ENCODE measurements at regions not wholly inside any gene's neighbourhood (a gene's known extent, or its start where the extent isn't known, plus 50 kb on each side); places are given as distances from the start of the nearest gene placed in this dataset.

DNA sequence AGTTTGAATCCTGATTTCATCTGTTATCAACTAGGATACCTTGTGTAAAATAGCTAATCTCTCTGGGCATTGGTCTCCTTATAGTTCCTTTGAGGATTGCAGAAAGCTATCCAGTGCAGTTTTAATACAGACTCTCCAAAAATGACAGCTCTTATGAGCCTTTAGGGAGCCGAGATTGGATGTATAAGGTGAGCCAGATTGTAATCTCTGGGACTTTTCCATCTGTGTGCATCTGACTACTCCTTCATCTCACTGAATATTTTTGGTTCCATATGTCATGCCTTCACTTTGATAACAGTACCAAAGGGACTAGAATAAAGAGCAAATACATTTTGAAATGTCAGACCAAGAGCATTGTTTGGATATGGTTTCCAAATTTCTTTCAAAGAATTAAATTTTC lies 367.2 kb downstream of the TMEM232 start:
- peaks cover 3% of the 10 kb centered on the region; the same call in 1 of the 2 replicates for H3K4me1 ChIP-seq (ENCODE audit: insufficient read depth)
- no peaks in the 10 kb centered on the region; the same call in 2 of the 3 replicates for H3K9me3 Mint-ChIP-seq
- peaks cover 5% of the 10 kb centered on the region; the same call in 1 of the 2 replicates for H3K9me2 ChIP-seq (ENCODE audit: insufficient read depth)
- H3K27me3 ChIP-seq (ENCODE audit: insufficient read depth) = no peaks in the 10 kb centered on the region
- H3K27ac Mint-ChIP-seq = no peak overlapping the region
- no peak overlapping the region for H3K4me3 ChIP-seq
- peaks cover 9% of the 10 kb centered on the region for H3K4me1 Mint-ChIP-seq
- H3K36me3 Mint-ChIP-seq (ENCODE audit: low read depth) = no peaks in the 10 kb centered on the region
- no peak for DNase-seq (ENCODE audit: low spot score)
- H3K27me3 Mint-ChIP-seq (ENCODE audit: insufficient read depth, low read depth, poor library complexity) = no peaks in the 10 kb centered on the region
- no peak overlapping the region for H3K4me3 Mint-ChIP-seq
- H3K79me2 ChIP-seq (replicated peaks; ENCODE audit: insufficient read depth) = no peaks in the 10 kb centered on the region
- no peak overlapping the region for H3K4me2 ChIP-seq
- TF ChIP-seq CREB1 (CRISPR knock-in tag; IDR thresholded peaks at IDR 0.05; ENCODE audit: low read depth) (no peak), ZNF331 (CRISPR knock-in tag; IDR thresholded peaks at IDR 0.05; ENCODE audit: low read depth) (no peak), EZH2 (IDR thresholded peaks at IDR 0.05; ENCODE audit: low read depth, unreplicated experiment) (no peak), EZH2phosphoT487 (IDR thresholded peaks at IDR 0.05; ENCODE audit: unreplicated experiment) (no peak), STAT1 (IDR thresholded peaks at IDR 0.05; ENCODE audit: unreplicated experiment) (no peak), NANOG (IDR thresholded peaks at IDR 0.05; ENCODE audit: borderline replicate concordance) (no peak), ZNF114 (CRISPR knock-in tag; IDR thresholded peaks at IDR 0.05) (no peak), JUNB (IDR thresholded peaks at IDR 0.05; ENCODE audit: unreplicated experiment) (no peak), POLR2AphosphoS5 (IDR thresholded peaks at IDR 0.05; ENCODE audit: low read depth) (no peak)
- TF ChIP-seq, protein P1, sequence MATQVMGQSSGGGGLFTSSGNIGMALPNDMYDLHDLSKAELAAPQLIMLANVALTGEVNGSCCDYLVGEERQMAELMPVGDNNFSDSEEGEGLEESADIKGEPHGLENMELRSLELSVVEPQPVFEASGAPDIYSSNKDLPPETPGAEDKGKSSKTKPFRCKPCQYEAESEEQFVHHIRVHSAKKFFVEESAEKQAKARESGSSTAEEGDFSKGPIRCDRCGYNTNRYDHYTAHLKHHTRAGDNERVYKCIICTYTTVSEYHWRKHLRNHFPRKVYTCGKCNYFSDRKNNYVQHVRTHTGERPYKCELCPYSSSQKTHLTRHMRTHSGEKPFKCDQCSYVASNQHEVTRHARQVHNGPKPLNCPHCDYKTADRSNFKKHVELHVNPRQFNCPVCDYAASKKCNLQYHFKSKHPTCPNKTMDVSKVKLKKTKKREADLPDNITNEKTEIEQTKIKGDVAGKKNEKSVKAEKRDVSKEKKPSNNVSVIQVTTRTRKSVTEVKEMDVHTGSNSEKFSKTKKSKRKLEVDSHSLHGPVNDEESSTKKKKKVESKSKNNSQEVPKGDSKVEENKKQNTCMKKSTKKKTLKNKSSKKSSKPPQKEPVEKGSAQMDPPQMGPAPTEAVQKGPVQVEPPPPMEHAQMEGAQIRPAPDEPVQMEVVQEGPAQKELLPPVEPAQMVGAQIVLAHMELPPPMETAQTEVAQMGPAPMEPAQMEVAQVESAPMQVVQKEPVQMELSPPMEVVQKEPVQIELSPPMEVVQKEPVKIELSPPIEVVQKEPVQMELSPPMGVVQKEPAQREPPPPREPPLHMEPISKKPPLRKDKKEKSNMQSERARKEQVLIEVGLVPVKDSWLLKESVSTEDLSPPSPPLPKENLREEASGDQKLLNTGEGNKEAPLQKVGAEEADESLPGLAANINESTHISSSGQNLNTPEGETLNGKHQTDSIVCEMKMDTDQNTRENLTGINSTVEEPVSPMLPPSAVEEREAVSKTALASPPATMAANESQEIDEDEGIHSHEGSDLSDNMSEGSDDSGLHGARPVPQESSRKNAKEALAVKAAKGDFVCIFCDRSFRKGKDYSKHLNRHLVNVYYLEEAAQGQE (IDR thresholded peaks at IDR 0.05; ENCODE audit: unreplicated experiment) = no peak
- TF ChIP-seq, protein P2, sequence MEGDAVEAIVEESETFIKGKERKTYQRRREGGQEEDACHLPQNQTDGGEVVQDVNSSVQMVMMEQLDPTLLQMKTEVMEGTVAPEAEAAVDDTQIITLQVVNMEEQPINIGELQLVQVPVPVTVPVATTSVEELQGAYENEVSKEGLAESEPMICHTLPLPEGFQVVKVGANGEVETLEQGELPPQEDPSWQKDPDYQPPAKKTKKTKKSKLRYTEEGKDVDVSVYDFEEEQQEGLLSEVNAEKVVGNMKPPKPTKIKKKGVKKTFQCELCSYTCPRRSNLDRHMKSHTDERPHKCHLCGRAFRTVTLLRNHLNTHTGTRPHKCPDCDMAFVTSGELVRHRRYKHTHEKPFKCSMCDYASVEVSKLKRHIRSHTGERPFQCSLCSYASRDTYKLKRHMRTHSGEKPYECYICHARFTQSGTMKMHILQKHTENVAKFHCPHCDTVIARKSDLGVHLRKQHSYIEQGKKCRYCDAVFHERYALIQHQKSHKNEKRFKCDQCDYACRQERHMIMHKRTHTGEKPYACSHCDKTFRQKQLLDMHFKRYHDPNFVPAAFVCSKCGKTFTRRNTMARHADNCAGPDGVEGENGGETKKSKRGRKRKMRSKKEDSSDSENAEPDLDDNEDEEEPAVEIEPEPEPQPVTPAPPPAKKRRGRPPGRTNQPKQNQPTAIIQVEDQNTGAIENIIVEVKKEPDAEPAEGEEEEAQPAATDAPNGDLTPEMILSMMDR (conservative IDR thresholded peaks at IDR 0.05; ENCODE audit: low read depth in 2 of 2) = no peak
- TF ChIP-seq, protein P3, sequence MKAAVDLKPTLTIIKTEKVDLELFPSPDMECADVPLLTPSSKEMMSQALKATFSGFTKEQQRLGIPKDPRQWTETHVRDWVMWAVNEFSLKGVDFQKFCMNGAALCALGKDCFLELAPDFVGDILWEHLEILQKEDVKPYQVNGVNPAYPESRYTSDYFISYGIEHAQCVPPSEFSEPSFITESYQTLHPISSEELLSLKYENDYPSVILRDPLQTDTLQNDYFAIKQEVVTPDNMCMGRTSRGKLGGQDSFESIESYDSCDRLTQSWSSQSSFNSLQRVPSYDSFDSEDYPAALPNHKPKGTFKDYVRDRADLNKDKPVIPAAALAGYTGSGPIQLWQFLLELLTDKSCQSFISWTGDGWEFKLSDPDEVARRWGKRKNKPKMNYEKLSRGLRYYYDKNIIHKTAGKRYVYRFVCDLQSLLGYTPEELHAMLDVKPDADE (IDR thresholded peaks at IDR 0.05) = no peak
- TF ChIP-seq, protein P4, sequence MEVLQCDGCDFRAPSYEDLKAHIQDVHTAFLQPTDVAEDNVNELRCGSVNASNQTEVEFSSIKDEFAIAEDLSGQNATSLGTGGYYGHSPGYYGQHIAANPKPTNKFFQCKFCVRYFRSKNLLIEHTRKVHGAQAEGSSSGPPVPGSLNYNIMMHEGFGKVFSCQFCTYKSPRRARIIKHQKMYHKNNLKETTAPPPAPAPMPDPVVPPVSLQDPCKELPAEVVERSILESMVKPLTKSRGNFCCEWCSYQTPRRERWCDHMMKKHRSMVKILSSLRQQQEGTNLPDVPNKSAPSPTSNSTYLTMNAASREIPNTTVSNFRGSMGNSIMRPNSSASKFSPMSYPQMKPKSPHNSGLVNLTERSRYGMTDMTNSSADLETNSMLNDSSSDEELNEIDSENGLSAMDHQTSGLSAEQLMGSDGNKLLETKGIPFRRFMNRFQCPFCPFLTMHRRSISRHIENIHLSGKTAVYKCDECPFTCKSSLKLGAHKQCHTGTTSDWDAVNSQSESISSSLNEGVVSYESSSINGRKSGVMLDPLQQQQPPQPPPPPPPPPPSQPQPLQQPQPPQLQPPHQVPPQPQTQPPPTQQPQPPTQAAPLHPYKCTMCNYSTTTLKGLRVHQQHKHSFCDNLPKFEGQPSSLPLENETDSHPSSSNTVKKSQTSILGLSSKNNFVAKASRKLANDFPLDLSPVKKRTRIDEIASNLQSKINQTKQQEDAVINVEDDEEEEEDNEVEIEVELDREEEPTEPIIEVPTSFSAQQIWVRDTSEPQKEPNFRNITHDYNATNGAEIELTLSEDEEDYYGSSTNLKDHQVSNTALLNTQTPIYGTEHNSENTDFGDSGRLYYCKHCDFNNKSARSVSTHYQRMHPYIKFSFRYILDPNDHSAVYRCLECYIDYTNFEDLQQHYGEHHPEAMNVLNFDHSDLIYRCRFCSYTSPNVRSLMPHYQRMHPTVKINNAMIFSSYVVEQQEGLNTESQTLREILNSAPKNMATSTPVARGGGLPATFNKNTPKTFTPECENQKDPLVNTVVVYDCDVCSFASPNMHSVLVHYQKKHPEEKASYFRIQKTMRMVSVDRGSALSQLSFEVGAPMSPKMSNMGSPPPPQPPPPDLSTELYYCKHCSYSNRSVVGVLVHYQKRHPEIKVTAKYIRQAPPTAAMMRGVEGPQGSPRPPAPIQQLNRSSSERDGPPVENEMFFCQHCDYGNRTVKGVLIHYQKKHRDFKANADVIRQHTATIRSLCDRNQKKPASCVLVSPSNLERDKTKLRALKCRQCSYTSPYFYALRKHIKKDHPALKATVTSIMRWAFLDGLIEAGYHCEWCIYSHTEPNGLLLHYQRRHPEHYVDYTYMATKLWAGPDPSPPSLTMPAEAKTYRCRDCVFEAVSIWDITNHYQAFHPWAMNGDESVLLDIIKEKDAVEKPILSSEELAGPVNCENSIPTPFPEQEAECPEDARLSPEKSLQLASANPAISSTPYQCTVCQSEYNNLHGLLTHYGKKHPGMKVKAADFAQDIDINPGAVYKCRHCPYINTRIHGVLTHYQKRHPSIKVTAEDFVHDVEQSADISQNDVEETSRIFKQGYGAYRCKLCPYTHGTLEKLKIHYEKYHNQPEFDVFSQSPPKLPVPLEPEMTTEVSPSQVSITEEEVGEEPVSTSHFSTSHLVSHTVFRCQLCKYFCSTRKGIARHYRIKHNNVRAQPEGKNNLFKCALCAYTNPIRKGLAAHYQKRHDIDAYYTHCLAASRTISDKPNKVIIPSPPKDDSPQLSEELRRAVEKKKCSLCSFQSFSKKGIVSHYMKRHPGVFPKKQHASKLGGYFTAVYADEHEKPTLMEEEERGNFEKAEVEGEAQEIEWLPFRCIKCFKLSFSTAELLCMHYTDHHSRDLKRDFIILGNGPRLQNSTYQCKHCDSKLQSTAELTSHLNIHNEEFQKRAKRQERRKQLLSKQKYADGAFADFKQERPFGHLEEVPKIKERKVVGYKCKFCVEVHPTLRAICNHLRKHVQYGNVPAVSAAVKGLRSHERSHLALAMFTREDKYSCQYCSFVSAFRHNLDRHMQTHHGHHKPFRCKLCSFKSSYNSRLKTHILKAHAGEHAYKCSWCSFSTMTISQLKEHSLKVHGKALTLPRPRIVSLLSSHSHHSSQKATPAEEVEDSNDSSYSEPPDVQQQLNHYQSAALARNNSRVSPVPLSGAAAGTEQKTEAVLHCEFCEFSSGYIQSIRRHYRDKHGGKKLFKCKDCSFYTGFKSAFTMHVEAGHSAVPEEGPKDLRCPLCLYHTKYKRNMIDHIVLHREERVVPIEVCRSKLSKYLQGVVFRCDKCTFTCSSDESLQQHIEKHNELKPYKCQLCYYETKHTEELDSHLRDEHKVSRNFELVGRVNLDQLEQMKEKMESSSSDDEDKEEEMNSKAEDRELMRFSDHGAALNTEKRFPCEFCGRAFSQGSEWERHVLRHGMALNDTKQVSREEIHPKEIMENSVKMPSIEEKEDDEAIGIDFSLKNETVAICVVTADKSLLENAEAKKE (CRISPR knock-in tag; IDR thresholded peaks at IDR 0.05) = no peak
- no peaks in the 10 kb centered on the region for H4K20me1 ChIP-seq (replicated peaks; ENCODE audit: insufficient read depth)
- H2AFZ ChIP-seq = no peak overlapping the region
- no peak overlapping the region for H3K27ac ChIP-seq (ENCODE audit: low read depth)
- H3K36me3 ChIP-seq (ENCODE audit: insufficient read depth) = no peaks in the 10 kb centered on the region
- no peak for ATAC-seq
- no peaks in the 10 kb centered on the region for H3F3A ChIP-seq (replicated peaks; ENCODE audit: low read depth)

All from GM23338 (cell line).